H1 (cell line): ENCODE measurements at regions not wholly inside any gene's neighbourhood (a gene's known extent, or its start where the extent isn't known, plus 50 kb on each side); places are given as distances from the start of the nearest gene placed in this dataset.

Source experiments
- KDM5A ChIP-seq: fragments of 200-600 bp; IDR thresholded peaks from 2 replicates; pipeline ENCODE4 v1.7.1; 2012; ENCODE audit warnings: mild to moderate bottlenecking, low read length, inconsistent platforms, mixed read lengths
- TF ChIP-seq, protein P1 (sequence below): fragments of 300-600 bp; sonication (generic); IDR thresholded peaks from 2 replicates; pipeline ENCODE4 v1.7.1; 2012; ENCODE audit warnings: low read length, moderate library complexity, mild to moderate bottlenecking, inconsistent platforms; ENCODE audit not compliant: insufficient replicate concordance

DNA sequence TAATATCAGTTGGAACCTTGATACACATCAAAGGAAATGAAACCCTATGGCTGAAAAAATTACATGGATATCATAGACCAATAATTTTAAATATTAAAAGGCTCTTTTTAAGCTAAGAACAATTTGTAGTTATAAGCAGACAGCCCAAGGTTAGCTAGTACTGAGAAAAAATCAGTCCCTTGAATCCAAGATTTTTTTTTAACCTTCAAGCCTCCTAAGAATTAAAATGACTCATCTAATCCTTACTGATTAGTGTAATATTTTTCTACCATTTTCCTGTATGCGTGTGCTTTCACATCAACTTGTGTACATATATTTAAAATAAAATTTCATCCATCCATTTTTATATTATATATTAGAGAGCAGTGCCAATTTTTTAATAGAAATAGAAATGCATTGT is 1004.9 kb upstream of the ZEB2 start (continued):
- TF ChIP-seq, protein P1, sequence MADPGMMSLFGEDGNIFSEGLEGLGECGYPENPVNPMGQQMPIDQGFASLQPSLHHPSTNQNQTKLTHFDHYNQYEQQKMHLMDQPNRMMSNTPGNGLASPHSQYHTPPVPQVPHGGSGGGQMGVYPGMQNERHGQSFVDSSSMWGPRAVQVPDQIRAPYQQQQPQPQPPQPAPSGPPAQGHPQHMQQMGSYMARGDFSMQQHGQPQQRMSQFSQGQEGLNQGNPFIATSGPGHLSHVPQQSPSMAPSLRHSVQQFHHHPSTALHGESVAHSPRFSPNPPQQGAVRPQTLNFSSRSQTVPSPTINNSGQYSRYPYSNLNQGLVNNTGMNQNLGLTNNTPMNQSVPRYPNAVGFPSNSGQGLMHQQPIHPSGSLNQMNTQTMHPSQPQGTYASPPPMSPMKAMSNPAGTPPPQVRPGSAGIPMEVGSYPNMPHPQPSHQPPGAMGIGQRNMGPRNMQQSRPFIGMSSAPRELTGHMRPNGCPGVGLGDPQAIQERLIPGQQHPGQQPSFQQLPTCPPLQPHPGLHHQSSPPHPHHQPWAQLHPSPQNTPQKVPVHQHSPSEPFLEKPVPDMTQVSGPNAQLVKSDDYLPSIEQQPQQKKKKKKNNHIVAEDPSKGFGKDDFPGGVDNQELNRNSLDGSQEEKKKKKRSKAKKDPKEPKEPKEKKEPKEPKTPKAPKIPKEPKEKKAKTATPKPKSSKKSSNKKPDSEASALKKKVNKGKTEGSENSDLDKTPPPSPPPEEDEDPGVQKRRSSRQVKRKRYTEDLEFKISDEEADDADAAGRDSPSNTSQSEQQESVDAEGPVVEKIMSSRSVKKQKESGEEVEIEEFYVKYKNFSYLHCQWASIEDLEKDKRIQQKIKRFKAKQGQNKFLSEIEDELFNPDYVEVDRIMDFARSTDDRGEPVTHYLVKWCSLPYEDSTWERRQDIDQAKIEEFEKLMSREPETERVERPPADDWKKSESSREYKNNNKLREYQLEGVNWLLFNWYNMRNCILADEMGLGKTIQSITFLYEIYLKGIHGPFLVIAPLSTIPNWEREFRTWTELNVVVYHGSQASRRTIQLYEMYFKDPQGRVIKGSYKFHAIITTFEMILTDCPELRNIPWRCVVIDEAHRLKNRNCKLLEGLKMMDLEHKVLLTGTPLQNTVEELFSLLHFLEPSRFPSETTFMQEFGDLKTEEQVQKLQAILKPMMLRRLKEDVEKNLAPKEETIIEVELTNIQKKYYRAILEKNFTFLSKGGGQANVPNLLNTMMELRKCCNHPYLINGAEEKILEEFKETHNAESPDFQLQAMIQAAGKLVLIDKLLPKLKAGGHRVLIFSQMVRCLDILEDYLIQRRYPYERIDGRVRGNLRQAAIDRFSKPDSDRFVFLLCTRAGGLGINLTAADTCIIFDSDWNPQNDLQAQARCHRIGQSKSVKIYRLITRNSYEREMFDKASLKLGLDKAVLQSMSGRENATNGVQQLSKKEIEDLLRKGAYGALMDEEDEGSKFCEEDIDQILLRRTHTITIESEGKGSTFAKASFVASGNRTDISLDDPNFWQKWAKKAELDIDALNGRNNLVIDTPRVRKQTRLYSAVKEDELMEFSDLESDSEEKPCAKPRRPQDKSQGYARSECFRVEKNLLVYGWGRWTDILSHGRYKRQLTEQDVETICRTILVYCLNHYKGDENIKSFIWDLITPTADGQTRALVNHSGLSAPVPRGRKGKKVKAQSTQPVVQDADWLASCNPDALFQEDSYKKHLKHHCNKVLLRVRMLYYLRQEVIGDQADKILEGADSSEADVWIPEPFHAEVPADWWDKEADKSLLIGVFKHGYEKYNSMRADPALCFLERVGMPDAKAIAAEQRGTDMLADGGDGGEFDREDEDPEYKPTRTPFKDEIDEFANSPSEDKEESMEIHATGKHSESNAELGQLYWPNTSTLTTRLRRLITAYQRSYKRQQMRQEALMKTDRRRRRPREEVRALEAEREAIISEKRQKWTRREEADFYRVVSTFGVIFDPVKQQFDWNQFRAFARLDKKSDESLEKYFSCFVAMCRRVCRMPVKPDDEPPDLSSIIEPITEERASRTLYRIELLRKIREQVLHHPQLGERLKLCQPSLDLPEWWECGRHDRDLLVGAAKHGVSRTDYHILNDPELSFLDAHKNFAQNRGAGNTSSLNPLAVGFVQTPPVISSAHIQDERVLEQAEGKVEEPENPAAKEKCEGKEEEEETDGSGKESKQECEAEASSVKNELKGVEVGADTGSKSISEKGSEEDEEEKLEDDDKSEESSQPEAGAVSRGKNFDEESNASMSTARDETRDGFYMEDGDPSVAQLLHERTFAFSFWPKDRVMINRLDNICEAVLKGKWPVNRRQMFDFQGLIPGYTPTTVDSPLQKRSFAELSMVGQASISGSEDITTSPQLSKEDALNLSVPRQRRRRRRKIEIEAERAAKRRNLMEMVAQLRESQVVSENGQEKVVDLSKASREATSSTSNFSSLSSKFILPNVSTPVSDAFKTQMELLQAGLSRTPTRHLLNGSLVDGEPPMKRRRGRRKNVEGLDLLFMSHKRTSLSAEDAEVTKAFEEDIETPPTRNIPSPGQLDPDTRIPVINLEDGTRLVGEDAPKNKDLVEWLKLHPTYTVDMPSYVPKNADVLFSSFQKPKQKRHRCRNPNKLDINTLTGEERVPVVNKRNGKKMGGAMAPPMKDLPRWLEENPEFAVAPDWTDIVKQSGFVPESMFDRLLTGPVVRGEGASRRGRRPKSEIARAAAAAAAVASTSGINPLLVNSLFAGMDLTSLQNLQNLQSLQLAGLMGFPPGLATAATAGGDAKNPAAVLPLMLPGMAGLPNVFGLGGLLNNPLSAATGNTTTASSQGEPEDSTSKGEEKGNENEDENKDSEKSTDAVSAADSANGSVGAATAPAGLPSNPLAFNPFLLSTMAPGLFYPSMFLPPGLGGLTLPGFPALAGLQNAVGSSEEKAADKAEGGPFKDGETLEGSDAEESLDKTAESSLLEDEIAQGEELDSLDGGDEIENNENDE = no peak
- TF ChIP-seq KDM5A = no peak
